ENCODE measurements at regions not wholly inside any gene's neighbourhood (a gene's known extent, or its start where the extent isn't known, plus 50 kb on each side); places are given as distances from the start of the nearest gene placed in this dataset.
"Not testable (repeated sequence)": the region's sequence is repeated elsewhere in the genome, so short reads cannot be mapped to it uniquely, and the experiment has no call there.

- no peak for DNase-seq (ENCODE audit: low read depth in 2 of 2)
Measured at GRCh38 chr6:128597956-128598355, 77.6 kb upstream of the PTPRK start.

DNA sequence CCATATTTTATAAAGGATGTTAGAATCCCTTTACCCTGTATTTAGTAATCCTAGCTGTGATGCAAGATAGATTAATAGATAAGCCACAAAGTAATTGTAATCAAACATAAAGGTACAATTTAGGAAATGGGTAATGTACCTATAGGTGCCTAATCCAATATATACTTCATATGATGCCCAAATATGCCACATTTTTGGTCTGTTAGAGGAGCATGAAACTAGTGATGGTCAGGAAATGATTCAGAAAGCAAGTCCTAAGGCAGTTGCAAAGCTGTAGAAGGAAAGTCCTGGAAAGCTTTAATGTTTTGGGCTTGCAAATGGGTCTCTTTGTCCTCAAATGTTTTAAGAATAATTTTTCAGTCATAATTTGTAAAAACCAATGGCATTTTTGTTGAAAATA, 76.6 kb upstream of the PTPRK start:
- no peak for DNase-seq (ENCODE audit: low read depth in 2 of 2)

- no peak for DNase-seq (ENCODE audit: low read depth in 2 of 2)
Measured at GRCh38 chr6:128595544-128595943, 75.1 kb upstream of the PTPRK start.

- DNase-seq (ENCODE audit: low read depth in 2 of 2), result no peak
Measured at GRCh38 chr6:128586095-128586494, 65.7 kb upstream of the PTPRK start.

- DNase-seq (ENCODE audit: low read depth in 2 of 2), result no peak
Measured at GRCh38 chr6:128580224-128581110, 60.1 kb upstream of the PTPRK start.

DNA sequence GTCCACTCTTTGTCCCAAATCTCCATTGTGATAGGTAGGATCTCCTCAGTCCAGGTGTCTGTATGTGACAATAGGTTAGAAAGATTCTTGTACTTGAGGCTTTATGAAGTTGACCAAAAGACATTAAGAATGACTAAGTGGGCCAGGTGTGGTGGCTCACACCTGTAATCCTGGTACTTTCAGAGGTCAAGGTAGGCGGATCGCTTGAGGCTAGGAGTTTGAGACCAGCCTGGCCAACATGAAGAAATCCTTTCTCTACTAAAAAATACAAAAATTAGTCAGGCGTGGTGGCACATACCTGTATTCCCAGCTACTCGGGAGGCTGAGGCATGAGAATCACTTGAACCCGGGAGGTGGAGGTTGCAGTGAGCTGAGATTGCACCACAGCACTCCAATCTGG, 54.9 kb upstream of the PTPRK start:
- DNase-seq (ENCODE audit: low read depth in 2 of 2), result not testable (repeated sequence)

DNA sequence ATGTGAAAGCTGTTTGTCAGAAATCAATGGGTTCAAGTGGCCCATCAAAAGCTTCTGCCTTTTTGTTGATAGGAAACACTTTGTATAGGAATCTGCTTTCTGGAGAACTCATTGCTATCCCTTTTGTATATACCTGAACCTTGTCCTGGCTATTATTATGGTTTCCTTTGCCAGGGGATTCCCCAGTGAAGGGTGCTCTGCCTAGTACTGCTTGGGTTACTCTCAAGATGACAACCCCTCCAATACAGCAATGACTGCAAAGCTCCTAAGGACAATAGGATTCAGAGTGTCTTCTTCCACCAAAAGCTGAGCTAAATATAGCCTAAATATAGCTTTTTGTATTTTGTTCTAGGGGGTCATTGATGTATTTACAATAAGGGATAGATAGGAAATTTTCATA, 54.0 kb upstream of the PTPRK start:
- DNase-seq (ENCODE audit: low read depth in 2 of 2), result no peak

DNA sequence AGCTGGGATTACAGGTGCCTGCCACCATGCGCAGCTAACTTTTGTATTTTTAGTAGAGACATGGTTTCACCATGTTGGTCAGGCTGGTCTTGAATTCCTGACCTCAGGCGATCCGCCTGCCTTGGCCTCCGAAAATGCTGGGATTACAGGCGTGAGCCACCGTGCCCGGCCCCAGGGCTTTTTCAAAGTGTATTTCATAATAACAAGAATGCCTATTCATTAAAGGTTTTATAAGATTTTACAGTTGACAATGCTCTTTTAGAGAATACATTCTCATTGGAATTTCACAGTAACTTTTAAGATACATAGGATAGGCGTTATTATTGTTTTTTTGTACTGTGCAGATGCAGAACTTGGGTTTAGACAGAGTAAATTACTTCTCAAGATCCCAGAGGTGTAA, 52.6 kb upstream of the PTPRK start:
- DNase-seq (ENCODE audit: low read depth in 2 of 2), result no peak

DNA sequence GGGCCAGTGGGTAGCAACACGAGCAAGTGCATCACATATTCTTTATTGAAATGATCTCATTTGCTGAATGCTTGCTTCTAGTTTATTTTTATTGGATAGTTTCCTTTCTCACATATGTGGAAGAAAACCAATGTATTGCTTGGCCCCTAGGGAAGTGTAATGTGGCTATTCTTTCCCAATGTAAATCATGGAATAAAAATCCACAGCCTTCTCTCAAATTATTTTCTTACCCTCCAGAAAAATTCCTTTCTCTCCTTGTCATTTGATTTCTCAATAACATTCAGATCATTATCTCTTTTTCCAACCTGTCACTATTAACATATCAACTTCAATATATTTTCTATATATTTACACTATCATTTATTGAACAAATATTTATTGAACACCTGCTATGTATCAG, 51.9 kb upstream of the PTPRK start:
- DNase-seq (ENCODE audit: low read depth in 2 of 2), result no peak

DNA sequence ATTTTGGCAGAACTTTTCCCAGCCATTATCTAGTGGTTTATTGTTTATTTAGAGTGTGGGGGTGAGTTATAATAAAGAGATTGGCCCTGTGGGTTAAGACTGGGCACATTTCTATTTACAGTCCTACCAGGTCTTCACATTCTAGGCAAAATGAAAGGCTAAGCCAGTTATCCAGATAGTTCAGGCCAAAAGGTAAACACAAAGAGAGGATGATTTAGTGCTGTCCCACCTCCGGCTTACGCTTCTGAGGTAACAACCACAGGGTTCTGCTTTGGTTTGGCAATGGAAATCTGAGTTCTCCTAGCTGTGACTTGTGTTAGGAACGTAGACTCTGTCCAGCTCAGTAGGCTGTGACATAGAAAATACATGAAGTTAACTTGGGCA, 50.3 kb upstream of the PTPRK start:
- no peak for DNase-seq (ENCODE audit: low read depth in 2 of 2)

GRCh38 chr6:128569732-128570679, 49.6 kb upstream of the PTPRK start:
- no peak for DNase-seq (ENCODE audit: low read depth in 2 of 2)
